DMS 273 (cell line): ENCODE measurements at regions not wholly inside any gene's neighbourhood (a gene's known extent, or its start where the extent isn't known, plus 50 kb on each side); places are given as distances from the start of the nearest gene placed in this dataset.

Experiments used
- DNase-seq: peaks from one replicate; lab custom pipeline; 2025; ENCODE audit not compliant: unreplicated experiment; lab: John Stamatoyannopoulos, UW

DNA sequence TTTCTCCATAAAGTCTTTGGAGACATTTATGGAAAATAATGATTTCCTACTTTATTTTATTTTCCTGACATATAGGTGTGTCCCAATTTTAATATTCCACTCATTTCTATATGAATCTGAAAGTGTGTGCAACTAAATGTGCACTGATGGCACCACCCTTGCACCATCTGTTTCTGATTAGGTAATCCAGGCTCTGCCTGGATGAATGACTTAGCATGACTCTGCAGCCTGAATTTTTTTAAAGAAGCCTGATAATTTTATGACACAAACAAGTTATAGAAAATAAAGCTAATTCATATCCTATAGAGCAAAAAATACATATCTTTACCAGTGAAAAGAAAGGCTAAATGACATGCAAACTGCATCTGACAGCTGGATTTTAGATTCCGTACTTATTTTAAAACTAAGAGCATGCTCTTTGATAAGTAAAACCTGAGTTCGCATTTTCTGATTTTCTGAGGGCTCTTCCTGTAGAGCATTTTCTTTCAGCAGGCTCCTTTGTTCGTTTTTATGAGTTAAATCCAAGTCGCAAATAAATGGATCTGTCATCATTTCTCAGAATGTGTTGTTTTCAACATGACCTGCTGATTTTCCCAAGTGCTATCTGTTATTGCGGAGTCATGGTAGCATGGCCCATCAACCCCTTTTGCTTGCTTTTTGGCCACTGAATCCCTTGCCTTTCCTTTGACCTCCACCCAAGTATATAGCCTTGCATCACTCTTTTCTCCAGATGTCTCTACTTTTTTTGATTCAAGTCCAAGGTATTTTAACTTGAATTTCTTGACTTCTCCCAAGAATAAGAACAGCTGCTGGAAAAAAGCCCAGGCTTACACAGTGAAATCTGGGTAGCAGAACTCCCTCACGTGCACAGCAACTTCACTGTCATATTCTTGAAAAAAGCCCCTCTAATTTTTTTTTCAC, 52.8 kb upstream of the LYPLAL1 start:
- peak; percentile 85 for DNase-seq

DNA sequence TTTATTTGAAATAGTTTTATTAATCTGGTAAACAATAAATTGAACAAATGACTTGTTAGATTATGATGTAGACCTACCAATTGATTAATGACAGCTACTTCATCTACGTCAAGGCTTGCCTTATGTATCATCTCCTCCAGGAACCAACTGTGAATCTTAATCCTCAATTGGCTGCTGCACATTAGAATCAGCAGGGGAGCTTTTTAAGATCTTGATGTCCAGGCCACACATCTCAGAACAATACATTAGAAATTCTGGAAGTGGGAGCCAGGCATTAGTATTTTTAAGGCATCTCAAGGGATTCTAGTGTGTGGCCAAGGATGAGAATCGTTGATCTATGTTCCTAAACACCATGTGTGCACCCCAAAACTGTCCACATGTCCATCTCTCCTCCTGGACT, 52.0 kb upstream of the LYPLAL1 start:
- peak; percentile 22 for DNase-seq

DNA sequence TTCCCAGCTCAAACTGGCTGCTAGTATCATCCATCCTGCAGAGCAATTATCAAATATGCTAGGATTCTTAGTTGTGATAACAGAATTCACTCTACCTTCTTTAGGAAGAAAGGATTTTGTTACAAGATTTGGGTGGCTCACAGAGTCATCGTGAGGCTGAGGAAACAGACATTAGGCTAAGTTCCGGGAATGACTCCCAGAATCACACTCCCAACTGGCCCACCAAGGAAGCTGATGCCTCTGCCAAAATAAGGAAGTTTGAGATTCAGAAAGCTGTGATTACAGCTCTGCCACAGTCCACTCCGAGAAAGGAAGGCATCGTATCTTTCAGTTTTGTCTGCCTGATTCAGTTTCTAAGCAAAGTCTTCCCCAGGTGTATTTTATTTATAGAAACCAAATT, 50.6 kb upstream of the LYPLAL1 start:
- DNase-seq: peak; percentile 44
